ENCODE measurements at regions not wholly inside any gene's neighbourhood (a gene's known extent, or its start where the extent isn't known, plus 50 kb on each side); places are given as distances from the start of the nearest gene placed in this dataset.

DNA sequence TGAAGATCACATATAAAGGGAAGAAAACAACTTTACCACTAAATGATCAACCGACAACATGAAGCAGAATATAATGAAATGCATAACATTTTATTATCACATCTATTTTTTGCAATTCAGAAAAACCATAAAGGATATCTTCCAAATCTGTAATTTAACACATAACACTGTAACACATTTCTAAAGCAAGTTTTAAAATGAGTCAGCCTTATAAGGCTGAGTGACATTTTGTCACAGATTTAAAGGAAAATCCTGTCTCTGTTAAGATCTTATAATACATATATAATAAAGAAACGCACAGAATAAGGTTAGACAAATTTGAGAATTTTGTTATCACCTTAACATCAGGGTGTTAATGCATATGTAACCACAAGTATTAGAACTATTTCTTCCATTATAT, 198.4 kb upstream of the RASA1 start:
- Histone ChIP-seq H3K27ac (ENCODE audit: insufficient read depth, low read length) (no peak overlapping the region), H3K79me2 (ENCODE audit: control insufficient read depth, insufficient read depth, low read length) (no peaks in the 10 kb centered on the region), H2AFZ (ENCODE audit: low read length) (no peak overlapping the region), H3K27me3 (ENCODE audit: control insufficient read depth, insufficient read depth, low read length) (no peaks in the 10 kb centered on the region), H3K36me3 (ENCODE audit: control insufficient read depth, insufficient read depth, low read length) (no peaks in the 10 kb centered on the region), H3K4me2 (ENCODE audit: extremely low read depth, insufficient read depth, low read length) (no peak overlapping the region), H4K20me1 (ENCODE audit: control insufficient read depth, extremely low read depth, insufficient read depth, low read length) (no peaks in the 10 kb centered on the region), H3K4me3 (replicated peaks in 1 of 4; ENCODE audit: control extremely low read depth in 1 of 4, insufficient read depth in 1 of 4, low read depth in 3 of 4, low read length in 4 of 4) (no peak overlapping the region), H3K9ac (ENCODE audit: insufficient read depth, low read length) (no peak overlapping the region), H3K9me3 (ENCODE audit: control insufficient read depth, insufficient read depth, low read depth, low read length) (no peaks in the 10 kb centered on the region), H3K4me1 (ENCODE audit: control insufficient read depth, extremely low read depth, insufficient read depth, low read length) (no peaks in the 10 kb centered on the region)
- DNase-seq (ENCODE audit: low read depth in 2 of 2): no peak
- TF ChIP-seq EZH2 (IDR thresholded peaks at IDR 0.05; ENCODE audit: low read length, missing control alignments): no peak
- TF ChIP-seq, protein P1, sequence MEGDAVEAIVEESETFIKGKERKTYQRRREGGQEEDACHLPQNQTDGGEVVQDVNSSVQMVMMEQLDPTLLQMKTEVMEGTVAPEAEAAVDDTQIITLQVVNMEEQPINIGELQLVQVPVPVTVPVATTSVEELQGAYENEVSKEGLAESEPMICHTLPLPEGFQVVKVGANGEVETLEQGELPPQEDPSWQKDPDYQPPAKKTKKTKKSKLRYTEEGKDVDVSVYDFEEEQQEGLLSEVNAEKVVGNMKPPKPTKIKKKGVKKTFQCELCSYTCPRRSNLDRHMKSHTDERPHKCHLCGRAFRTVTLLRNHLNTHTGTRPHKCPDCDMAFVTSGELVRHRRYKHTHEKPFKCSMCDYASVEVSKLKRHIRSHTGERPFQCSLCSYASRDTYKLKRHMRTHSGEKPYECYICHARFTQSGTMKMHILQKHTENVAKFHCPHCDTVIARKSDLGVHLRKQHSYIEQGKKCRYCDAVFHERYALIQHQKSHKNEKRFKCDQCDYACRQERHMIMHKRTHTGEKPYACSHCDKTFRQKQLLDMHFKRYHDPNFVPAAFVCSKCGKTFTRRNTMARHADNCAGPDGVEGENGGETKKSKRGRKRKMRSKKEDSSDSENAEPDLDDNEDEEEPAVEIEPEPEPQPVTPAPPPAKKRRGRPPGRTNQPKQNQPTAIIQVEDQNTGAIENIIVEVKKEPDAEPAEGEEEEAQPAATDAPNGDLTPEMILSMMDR (conservative IDR thresholded peaks at IDR 0.05 in 1 of 2, IDR thresholded peaks at IDR 0.05 in 1 of 2; ENCODE audit: low read depth in 1 of 2, low read length in 2 of 2): no peak

DNA sequence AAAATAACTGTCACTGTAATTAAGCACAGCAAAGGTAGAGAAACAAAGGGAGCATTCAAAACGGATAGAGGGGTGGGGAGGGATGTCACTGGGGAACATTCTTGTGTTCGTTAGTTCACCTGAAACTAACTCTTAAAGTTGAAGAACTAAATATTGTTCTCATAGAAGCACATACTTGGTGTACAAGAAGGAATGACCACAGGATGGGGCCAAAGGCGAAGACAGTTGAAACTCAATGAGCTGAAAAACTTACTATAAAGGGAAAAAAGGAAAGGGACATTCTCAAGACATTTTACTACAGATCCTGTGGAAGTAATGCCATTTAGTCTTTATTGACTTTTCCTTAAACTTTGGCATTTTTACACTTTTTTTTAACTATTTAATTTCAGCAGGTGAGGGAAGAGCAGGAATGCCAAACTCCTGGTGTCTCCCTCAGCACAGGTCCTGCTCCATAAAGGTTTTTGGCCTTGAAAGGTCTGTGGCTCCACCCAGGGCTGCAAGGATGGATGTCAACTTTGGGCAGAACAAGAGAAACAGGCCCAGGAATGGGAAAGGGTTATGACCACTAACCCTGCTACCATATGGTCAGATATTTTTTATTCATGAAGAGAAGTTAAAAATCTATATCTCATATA, 197.6 kb upstream of the RASA1 start:
- peak; percentile 64 to 77 for DNase-seq (ENCODE audit: low read depth in 2 of 2)
- Histone ChIP-seq H3K4me3 (replicated peaks in 1 of 4; ENCODE audit: control extremely low read depth in 1 of 4, insufficient read depth in 1 of 4, low read depth in 3 of 4, low read length in 4 of 4) (no peak overlapping the region), H3K9ac (ENCODE audit: insufficient read depth, low read length) (no peak overlapping the region), H3K9me3 (ENCODE audit: control insufficient read depth, insufficient read depth, low read depth, low read length) (no peaks in the 10 kb centered on the region), H3K4me2 (ENCODE audit: extremely low read depth, insufficient read depth, low read length) (no peak overlapping the region), H4K20me1 (ENCODE audit: control insufficient read depth, extremely low read depth, insufficient read depth, low read length) (no peaks in the 10 kb centered on the region), H3K36me3 (ENCODE audit: control insufficient read depth, insufficient read depth, low read length) (no peaks in the 10 kb centered on the region), H3K79me2 (ENCODE audit: control insufficient read depth, insufficient read depth, low read length) (no peaks in the 10 kb centered on the region), H3K4me1 (ENCODE audit: control insufficient read depth, extremely low read depth, insufficient read depth, low read length) (no peaks in the 10 kb centered on the region), H3K27ac (ENCODE audit: insufficient read depth, low read length) (no peak overlapping the region), H2AFZ (ENCODE audit: low read length) (peak overlapping the region; percentile 38), H3K27me3 (ENCODE audit: control insufficient read depth, insufficient read depth, low read length) (no peaks in the 10 kb centered on the region)
- TF ChIP-seq, protein P1 (conservative IDR thresholded peaks at IDR 0.05 in 1 of 2, IDR thresholded peaks at IDR 0.05 in 1 of 2; ENCODE audit: low read depth in 1 of 2, low read length in 2 of 2): peak; percentile 58 to 67
- no peak for TF ChIP-seq EZH2 (IDR thresholded peaks at IDR 0.05; ENCODE audit: low read length, missing control alignments)

DNA sequence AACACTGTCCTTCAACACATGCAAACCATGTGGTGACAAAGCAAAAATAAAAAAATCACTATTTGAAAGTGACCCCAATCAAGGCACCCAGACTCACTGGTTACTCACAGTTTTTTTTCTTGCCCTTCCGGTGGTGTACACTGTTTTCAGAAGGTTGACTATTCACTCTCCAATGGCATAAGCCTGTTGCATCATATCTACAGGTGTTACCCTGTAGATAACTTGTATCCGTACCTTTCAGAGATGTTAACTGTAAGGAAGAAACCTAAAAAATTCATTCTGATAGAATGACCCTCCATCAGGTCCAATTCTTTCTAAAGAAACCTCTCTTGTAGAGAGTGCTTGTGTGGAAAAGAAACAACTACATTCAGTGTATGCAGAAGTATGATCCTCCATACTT, 193.6 kb upstream of the RASA1 start:
- H3K27me3 ChIP-seq (ENCODE audit: control insufficient read depth, insufficient read depth, low read length): no peaks in the 10 kb centered on the region
- H3K4me1 ChIP-seq (ENCODE audit: control insufficient read depth, extremely low read depth, insufficient read depth, low read length): no peaks in the 10 kb centered on the region
- no peaks in the 10 kb centered on the region for H3K36me3 ChIP-seq (ENCODE audit: control insufficient read depth, insufficient read depth, low read length)
- H4K20me1 ChIP-seq (ENCODE audit: control insufficient read depth, extremely low read depth, insufficient read depth, low read length): no peaks in the 10 kb centered on the region
- H3K4me3 ChIP-seq (replicated peaks in 1 of 4; ENCODE audit: control extremely low read depth in 1 of 4, insufficient read depth in 1 of 4, low read depth in 3 of 4, low read length in 4 of 4): no peak overlapping the region
- H3K4me2 ChIP-seq (ENCODE audit: extremely low read depth, insufficient read depth, low read length): no peak overlapping the region
- H3K9me3 ChIP-seq (ENCODE audit: control insufficient read depth, insufficient read depth, low read depth, low read length): no peaks in the 10 kb centered on the region
- no peak overlapping the region for H3K9ac ChIP-seq (ENCODE audit: insufficient read depth, low read length)
- no peaks in the 10 kb centered on the region for H3K79me2 ChIP-seq (ENCODE audit: control insufficient read depth, insufficient read depth, low read length)
- no peak for DNase-seq (ENCODE audit: low read depth in 2 of 2)
- H2AFZ ChIP-seq (ENCODE audit: low read length): no peak overlapping the region
- no peak overlapping the region for H3K27ac ChIP-seq (ENCODE audit: insufficient read depth, low read length)
- TF ChIP-seq, protein P1 (conservative IDR thresholded peaks at IDR 0.05 in 1 of 2, IDR thresholded peaks at IDR 0.05 in 1 of 2; ENCODE audit: low read depth in 1 of 2, low read length in 2 of 2): no peak
- no peak for TF ChIP-seq EZH2 (IDR thresholded peaks at IDR 0.05; ENCODE audit: low read length, missing control alignments)
